HG02642 (cell line): ENCODE measurements at regions not wholly inside any gene's neighbourhood (a gene's known extent, or its start where the extent isn't known, plus 50 kb on each side); places are given as distances from the start of the nearest gene placed in this dataset.
"Not testable (repeated sequence)": the region's sequence is repeated elsewhere in the genome, so short reads cannot be mapped to it uniquely, and the experiment has no call there.

Source experiments
- ATAC-seq: cut with Tn5 transposase; IDR thresholded peaks from one replicate; pipeline ENCODE4 v1.9.1; 2021; ENCODE audit warnings: mild to moderate bottlenecking; ENCODE audit not compliant: unreplicated experiment, poor library complexity

DNA sequence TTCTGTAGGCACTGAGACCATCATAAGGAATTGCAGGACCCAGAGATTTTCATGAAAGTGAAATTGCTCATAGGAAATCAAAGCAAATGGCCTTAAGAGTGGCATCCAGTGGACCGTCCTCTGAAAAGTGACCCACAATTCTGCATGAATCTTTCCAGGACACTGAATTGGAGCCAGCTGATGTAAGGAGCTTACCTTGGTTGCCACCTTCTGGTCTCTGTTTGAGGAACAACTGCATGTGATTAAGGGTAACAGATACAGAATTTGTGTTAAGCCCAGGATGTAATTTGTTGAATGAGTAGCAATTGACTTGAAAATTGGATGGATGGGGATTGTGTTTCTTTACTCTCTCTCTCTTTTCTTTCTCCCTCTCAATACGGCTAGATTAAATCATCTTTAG lies 49.9 kb upstream of the GAS1 start:
- no peak for ATAC-seq

DNA sequence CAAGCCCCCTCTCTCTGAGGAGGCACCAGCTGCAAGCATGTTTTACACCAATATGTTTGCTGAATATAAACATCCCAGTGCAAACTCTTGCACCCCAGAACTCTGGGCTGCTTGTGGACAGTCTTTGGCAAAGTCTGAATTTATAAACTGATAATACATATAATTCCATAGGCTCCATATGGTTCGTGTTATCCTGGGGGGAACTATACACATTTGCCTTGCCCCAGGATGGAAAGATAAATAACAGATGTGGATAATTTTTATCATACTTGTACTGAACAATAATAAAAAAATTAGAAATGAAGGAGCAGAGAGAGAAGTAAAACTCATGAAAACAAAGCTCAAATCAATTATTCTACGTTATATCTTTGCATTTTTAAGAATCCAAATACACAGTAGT lies 50.6 kb upstream of the GAS1 start:
- no peak for ATAC-seq

DNA sequence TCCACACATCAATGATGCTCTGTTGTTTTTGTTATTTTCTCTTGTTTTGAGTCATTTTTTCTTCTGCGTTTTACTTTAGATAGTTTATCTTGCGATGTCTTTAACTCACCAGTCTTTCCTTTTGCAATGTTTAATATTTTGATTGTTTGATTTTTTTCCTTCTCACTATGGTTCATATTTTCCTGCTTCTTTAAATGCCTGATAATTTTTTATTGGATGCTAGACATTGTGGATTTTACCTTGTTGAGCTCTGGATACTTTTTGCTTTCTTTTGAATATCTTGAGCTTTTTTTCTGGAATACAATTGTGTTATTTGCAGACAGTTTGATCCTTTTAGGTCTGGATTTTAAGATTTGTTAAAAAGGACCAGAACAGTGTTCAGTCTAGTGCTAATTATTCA lies 55.2 kb upstream of the GAS1 start:
- ATAC-seq: no peak

DNA sequence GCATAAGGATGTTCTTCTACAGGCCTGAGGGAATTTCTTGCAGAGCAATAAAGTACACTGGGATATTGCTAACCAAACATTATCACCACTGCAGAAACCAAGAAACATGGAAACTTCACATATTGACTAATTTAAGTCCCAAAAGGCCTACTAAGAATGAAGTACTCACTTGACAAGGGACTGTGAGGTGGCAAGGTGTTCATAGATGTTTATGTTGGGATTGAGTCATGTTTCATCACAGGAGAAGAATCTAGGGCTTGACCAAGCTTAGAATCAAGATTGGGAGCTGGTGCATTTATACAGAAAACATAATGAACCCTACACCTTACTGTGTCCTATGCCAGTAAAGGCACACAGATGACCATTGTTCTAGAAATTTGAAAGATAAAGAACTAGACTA lies 56.7 kb upstream of the GAS1 start:
- no peak for ATAC-seq

DNA sequence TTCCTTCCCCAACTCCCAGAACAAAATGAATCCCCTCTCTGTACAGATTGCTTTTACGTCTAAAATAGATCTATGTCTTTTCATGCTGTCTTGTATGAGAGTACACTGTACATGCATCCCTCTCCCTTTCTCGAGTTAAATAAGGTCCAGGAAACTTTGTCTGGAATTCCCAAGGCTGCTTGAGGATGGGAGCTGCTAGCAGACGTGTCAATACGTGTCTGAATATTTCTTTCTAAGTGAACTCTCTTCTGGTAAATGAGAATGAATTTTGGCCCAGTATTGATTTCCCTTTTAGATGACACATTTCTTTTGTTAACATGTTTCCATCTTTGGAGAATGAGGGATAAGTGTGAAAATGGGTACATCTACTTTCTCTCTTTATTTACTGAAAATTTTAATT lies 59.6 kb upstream of the GAS1 start:
- ATAC-seq: no peak

DNA sequence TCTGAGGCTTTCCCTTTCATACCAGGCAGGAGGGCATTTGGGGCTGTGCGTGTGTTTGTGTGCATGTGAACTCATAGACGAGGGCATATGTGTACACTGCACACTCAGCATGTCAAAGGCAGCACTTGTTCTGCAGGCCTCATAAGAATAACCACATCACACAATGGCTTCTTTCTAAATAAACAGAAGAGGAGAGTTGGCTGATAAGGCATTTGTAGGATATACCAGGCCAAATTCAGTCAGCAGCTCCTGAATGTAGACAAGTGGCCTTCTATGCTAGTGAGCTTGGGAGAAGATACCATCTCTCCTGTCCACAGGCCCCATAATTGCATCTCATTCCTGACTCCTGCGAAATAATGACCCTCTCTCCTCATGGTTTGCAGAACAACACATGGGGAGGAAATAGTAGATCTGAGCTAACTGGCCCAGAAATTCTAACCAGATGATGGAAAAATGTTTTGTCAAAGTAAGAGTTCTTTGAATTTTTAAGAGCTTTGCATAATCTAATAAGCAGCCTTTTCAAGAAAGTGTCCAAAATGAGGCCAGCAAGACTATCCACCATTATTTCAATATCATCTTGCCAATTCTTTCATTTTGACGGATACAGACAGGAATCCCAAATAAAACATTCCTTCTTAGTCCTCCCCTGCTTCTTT lies 60.5 kb upstream of the GAS1 start:
- ATAC-seq: no peak

DNA sequence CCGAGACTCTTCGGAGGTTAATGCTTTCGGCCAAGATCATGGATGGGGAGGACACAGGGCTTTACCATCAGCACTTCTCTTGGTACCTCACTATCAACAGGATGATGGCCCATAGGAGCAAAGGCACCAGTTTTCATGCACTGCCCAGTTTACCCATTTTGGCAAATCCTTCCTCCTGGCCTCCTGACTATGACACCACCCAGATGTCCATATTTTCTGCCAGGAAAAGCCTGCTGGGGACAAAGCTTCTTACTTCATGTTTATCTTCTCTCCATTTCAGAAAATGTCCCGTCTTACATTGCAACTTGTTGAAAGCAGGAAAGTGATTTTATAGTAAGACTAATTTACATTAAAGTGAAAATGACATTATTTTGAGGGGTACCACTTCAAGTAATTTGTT lies 61.4 kb upstream of the GAS1 start:
- no peak for ATAC-seq

DNA sequence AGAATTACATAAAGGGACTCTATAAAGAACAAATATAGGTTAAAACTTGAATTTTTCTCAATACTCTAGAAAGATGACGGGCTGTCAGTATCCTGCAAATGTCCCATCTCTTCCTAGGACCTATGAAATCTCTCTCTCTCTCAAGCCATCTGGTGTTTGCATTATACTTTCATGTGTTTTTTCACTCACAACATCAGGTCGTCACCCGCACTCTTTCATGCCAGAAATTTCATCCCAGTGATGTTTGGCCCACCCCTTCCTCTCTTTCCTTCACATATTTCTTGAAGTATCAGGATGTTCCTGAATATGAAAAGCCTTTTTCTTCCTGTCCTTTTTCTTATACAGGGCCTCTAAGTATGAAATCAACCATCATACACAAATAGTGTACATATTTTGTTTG lies 63.3 kb upstream of the GAS1 start:
- ATAC-seq: no peak

DNA sequence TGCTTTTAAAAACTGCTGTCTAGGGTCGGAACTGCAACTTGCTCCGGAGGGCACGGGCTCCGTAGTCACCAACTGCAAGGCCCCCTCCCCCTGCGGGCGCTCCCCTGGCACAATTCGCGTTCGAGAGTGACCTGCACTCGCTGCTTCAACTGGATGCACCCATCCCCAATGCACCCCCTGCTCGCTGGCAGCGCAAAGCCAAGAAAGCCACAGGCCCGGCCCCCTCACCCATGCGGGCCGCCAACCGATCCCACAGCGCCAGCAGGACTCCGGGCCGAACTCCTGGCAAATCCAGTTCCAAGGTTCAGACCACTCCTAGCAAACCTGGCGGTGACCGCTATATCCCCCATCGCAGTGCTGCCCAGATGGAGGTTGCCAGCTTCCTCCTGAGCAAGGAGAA lies 64.2 kb upstream of the GAS1 start:
- no peak for ATAC-seq

DNA sequence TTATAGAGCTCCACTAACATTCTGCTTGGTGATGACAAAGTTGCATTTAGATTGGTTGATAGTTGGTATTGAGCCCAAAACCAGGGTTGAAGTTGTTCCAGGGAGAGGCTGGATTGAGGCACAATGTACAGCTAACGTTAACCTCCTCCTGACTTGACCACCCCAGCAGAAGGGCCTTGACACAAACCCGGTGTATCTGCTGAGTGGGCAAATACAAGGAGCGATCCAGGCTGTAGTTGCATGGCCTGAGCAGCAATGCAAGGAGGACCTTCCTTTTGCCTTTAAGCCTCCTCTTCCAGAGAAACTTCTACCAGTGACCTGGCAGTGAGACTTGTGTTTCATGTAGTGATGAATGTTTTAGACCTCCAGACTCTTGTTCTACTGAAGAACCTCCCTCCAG lies 66.2 kb upstream of the GAS1 start:
- no peak for ATAC-seq

DNA sequence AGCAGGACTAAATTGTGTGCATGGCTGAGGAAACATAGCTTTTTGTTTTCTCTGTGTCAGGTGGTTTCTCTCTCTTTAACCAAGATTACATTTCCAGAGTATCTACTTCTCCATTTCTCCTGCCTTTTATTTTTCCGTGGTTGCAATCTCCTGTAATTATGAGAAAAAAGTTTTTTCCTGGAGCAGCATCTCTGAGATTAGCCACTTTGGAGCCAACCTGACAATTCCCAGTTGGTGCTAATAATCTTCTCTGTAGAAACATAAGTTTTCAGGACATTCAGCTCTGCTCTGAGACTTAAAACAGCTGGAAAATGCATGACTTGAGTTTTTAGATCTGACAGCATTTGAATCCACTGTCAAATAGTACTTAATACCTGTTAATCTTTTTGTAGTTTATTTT lies 67.1 kb upstream of the GAS1 start:
- ATAC-seq: no peak

DNA sequence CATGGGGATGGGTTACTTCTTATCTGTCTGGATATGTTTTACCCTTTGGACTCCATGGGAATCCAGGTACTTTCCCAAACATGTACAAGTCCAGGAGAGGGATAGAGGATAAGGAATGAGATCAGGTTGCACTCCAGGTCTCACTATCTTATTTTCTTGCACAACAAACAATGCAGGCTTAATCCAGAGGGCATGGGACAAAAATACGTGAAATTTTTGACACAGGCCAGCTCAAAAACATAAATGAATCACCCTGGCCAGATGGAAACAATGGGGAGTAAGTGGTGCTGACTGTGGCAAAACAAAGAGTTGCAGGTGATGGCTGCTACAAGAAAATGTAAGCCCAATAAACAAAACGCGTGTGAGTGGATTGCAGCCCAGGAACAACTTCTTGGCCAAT lies 69.4 kb upstream of the GAS1 start:
- no peak for ATAC-seq

DNA sequence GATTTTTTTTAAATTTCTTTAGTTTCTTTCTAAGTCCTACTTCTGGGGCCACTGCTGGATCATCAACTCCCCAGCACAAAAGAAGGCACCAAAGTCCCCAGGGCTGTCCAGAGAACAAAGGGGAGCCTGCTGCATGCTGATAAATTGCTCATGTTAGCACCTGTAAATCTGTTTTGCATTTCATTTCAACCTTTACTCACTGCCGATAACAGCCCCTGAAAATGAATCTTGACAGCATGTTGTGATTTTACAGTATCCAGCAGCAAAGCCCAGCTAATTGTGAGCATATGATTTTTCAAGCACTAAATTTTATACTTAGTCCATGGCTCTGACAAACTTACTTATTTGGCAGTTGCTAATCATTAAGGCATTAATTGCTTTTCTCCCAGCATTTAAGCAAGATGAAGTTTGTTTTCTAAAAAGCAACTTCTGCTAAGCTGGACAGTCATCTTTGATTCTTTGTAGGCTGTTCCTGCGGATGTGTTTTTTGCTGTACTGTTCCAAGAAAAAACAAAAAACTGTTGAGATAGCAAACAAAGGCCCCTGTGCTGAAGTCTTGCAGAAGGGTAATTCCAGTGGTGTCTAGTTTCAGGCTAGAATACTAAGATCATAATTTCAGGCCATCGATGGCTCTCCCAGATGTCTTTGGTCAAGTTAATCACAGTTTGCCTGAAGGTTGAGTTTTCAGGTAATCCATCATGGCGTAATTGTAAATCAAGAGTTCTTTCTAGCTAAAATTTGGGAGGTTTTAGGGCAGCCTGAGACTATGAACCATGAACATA lies 73.1 kb upstream of the GAS1 start:
- no peak for ATAC-seq

DNA sequence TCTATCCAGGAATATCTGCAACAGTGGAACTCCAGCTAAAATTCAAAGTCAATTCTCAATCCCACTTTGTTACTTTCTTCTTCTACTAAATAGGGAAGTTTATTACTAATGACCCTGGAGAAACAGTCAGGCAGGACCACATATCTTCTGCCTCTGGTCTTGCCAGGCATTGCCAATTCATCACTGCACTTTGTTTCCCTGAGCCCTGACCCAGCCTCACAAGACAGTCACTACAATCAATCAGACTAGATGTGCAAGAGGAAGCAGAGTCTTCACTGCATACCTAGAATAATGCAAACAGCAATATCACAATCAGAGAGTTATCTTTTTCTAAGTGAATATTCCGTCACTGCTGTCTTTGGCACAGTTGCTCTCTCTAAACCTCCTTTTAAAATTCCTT lies 74.9 kb upstream of the GAS1 start:
- ATAC-seq: no peak

DNA sequence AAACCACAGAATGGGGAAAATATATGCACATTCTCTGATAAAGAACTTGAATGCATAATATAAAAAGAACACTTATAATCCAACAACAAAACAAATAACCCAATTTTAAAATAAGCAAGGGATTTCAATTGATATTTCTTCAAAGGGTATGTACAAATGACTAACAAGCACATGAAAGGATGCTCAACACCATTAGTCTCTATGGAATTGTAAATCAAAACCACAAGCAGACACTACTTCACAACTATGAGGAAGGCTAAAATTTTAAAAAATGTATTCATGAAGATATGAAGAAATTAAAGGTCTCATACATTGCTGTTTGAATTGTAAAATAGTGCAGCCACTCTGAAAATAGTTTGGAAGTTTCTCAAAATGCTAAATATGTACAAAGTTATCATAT lies 78.9 kb upstream of the GAS1 start:
- no peak for ATAC-seq

DNA sequence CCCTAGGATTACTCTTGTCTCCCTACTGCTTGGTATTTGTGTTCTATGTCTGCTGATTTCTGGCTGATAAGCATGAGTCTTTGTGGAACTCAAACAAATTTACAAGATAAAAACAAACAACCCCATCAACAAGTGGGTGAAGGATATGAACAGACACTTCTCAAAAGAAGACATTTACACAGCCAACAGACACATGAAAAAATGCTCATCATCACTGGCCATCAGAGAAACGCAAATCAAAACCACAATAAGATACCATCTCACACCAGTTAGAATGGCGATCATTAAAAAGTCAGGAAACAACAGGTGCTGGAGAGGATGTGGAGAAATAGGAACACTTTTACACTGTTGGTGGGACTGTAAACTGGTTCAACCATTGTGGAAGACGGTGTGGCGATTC lies 81.5 kb upstream of the GAS1 start:
- not testable (repeated sequence) for ATAC-seq

DNA sequence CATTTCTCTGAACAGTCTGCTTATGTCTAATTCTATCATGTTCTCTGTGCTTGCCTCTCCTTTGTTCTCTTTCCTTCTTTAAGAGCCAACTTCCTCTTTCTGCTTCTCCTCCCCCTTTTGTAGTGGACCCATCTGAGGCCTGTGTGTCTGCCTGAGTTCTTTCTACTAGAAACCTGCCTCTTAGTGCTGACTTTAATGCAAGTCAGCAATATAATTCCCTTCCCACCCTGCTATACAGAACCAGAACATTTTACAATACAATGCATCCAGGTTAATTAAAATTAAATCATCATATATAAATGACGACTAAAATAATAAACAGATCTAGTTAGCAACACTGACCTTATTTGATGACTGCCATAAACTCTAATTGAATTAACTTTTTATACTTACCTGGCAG lies 82.6 kb upstream of the GAS1 start:
- no peak for ATAC-seq

DNA sequence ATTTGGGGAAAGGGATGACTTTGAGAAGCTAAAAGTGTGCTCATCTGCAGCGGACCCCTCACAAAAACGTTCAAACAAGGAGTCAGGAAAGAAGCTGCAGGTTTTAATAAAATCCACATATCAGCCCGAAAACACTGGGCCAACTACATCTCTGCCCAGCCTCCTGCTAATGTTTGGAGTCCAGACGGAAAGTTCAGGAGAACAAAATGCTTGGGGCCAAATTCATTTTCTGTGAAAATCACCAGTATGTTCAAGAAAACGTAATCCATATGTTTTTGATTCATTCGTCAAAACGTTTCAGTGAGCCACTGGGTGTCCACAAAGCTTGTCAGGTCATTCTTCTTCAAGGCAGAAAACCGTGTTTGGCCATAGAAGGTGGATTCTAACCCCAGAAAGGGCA lies 87.5 kb upstream of the GAS1 start:
- no peak for ATAC-seq

DNA sequence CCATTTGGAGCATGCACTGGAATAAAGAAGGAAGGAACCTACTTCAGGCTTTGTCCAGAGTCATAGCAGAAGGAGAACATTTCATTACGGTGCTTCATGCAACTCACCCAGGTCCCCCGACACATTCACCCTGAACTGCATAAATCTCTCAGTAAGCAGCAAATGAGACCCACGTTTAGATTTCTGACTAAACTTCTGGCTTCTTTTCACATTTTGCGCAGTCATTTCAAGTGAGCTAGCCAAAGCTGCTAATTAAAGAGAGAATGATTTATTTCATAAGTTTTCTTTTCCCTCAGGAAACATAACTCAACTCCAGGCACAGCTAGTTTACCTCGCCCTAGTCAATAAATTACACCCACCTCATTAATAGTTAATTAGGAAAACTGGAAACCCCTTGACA lies 88.6 kb upstream of the GAS1 start:
- ATAC-seq: no peak

DNA sequence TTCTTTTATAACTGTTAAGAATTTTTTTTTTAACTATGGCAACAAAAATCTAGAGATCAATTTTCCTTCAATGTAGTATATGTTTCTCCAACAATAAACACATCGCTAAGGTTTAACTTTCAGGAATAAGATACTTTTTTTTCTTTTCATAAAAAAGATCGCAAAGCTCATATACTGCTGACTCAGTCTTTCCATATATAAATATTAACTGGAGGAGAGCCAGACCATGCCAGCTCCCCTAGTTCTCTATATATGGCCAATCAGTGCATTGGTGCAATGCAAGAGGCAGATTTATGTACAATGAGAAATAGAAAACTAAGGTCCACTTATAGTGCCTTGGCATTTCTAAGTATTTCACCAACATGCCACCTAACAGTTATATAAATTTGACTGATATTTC lies 89.2 kb upstream of the GAS1 start:
- no peak for ATAC-seq

DNA sequence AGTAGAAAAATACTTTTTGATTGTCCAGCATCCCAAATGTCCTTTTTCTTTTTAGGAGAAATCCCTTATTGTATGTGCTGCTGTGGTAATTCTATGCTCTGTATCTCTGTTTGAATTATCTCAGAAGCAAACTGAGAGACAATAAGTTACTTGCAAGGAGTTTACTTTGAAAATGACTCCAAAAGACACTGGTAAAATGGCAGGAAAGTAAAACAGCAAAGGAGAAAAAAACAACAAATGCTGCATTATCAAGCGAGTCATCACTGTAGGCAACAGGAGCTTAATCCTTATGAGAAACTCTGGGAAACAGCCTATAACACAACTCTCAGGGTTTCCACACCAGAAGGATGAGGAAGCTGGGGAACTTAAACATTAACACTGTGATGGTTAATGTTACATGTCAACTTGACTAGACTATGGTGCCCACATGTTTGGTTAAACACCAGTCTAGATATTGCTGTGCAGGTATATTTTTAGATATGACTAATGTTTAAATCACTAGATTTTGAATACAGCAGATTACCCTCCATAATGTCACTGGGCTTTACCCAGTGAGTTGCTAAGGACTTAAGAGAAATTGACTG lies 92.6 kb upstream of the GAS1 start:
- no peak for ATAC-seq

DNA sequence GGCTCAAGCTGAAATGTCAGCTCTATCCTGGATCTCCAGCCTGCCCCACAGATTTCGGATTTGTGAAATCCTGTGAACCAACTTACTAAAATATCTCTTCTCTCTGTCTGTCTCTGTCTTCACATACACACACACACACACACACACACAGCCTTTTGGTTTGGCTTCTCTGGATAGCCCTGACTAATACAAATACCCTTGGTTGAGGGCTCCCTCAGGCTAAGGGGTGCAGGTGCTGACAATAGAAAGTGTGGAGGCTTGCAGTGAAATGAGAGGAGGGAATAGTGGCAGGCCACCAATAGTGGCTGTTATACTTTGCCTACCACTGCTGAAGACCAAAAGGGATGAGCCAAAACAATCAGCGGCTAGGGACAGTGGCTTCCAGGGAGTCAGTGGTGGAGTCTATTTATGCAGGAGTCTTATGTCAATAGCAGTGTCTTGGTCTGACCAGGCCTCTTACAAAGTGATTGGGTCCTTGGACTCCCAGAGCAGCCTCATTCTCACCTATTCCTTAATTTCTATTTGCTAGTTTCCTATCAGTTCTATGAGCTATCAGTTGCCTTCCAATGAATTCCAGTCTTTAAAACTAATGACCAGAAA lies 93.2 kb upstream of the GAS1 start:
- no peak for ATAC-seq
